ENCODE measurements at regions not wholly inside any gene's neighbourhood (a gene's known extent, or its start where the extent isn't known, plus 50 kb on each side); places are given as distances from the start of the nearest gene placed in this dataset.
"Not testable (repeated sequence)": the region's sequence is repeated elsewhere in the genome, so short reads cannot be mapped to it uniquely, and the experiment has no call there.

DNA sequence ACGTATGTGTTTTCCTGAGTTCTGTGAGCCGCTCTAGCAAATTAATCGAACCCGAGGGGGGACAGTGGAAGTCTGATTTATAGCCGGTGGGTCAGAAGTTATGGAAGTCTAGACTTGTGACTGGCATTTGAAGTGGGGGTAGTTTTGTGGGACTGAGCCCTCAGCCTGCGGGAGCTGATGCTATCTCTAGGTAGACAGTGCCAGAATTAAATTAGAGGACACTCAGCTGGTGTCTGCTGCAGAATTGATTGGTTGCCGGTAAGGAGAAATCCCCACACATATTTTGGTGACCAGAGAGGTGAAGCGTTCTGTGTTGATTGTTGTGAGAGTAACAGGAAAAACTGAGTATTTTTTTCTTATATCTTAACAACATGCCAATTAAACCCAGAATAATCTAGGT is 143.8 kb upstream of the ADCY1 start:
- no peak for DNase-seq (ENCODE audit: low spot score)
- Mint-ChIP-seq H3K9me3 (ENCODE audit: low read depth) (no peaks in the 10 kb centered on the region), H3K27me3 (ENCODE audit: low read depth) (peaks cover 32% of the 10 kb centered on the region), H3K4me1 (ENCODE audit: low read depth) (no peaks in the 10 kb centered on the region), H3K36me3 (ENCODE audit: low read depth) (no peaks in the 10 kb centered on the region), H3K27ac (ENCODE audit: unreplicated experiment) (no peak overlapping the region), H3K4me3 (ENCODE audit: unreplicated experiment) (no peak overlapping the region)
- TF ChIP-seq, protein P1, sequence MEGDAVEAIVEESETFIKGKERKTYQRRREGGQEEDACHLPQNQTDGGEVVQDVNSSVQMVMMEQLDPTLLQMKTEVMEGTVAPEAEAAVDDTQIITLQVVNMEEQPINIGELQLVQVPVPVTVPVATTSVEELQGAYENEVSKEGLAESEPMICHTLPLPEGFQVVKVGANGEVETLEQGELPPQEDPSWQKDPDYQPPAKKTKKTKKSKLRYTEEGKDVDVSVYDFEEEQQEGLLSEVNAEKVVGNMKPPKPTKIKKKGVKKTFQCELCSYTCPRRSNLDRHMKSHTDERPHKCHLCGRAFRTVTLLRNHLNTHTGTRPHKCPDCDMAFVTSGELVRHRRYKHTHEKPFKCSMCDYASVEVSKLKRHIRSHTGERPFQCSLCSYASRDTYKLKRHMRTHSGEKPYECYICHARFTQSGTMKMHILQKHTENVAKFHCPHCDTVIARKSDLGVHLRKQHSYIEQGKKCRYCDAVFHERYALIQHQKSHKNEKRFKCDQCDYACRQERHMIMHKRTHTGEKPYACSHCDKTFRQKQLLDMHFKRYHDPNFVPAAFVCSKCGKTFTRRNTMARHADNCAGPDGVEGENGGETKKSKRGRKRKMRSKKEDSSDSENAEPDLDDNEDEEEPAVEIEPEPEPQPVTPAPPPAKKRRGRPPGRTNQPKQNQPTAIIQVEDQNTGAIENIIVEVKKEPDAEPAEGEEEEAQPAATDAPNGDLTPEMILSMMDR (IDR thresholded peaks at IDR 0.05): no peak

GRCh38 chr7:45434167-45434784 is 139.9 kb upstream of the ADCY1 start:
- Mint-ChIP-seq H3K27ac (ENCODE audit: unreplicated experiment) (no peak overlapping the region), H3K4me1 (ENCODE audit: low read depth) (no peaks in the 10 kb centered on the region), H3K9me3 (ENCODE audit: low read depth) (peaks cover 5% of the 10 kb centered on the region), H3K36me3 (ENCODE audit: low read depth) (no peaks in the 10 kb centered on the region), H3K27me3 (ENCODE audit: low read depth) (peaks cover 40% of the 10 kb centered on the region), H3K4me3 (ENCODE audit: unreplicated experiment) (no peak overlapping the region)
- DNase-seq (ENCODE audit: low spot score): no peak
- TF ChIP-seq, protein P1 (IDR thresholded peaks at IDR 0.05): no peak

DNA sequence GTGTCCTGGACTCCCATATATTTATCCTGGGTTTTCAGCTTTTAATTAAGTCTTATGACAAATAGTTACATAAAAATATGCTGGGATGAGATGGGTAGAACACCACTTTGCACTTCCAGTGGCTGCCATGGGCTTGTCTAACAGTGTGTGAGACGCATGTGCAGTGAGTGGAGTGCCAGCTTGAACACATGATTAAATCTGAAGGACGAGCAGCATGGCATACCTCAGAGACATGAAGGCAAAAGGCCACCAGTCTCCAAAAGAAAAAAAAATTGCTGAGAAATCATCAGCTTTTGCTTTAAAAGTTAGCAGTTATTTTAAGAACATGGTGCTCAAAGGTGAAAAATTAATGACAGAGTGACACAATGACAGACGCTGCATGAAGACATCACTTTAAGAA is 139.0 kb upstream of the ADCY1 start:
- H3K36me3 Mint-ChIP-seq (ENCODE audit: low read depth): no peaks in the 10 kb centered on the region
- TF ChIP-seq, protein P1 (IDR thresholded peaks at IDR 0.05): no peak
- H3K9me3 Mint-ChIP-seq (ENCODE audit: low read depth): peaks cover 12% of the 10 kb centered on the region
- no peak for DNase-seq (ENCODE audit: low spot score)
- H3K4me3 Mint-ChIP-seq (ENCODE audit: unreplicated experiment): no peak overlapping the region
- H3K4me1 Mint-ChIP-seq (ENCODE audit: low read depth): no peaks in the 10 kb centered on the region
- H3K27ac Mint-ChIP-seq (ENCODE audit: unreplicated experiment): no peak overlapping the region
- H3K27me3 Mint-ChIP-seq (ENCODE audit: low read depth): peaks cover 38% of the 10 kb centered on the region

- H3K27me3 Mint-ChIP-seq (ENCODE audit: low read depth): peaks cover 38% of the 10 kb centered on the region
- no peak overlapping the region for H3K4me3 Mint-ChIP-seq (ENCODE audit: unreplicated experiment)
- no peak overlapping the region for H3K27ac Mint-ChIP-seq (ENCODE audit: unreplicated experiment)
- DNase-seq (ENCODE audit: low spot score): no peak
- H3K4me1 Mint-ChIP-seq (ENCODE audit: low read depth): no peaks in the 10 kb centered on the region
- no peaks in the 10 kb centered on the region for H3K36me3 Mint-ChIP-seq (ENCODE audit: low read depth)
- peaks cover 13% of the 10 kb centered on the region for H3K9me3 Mint-ChIP-seq (ENCODE audit: low read depth)
- TF ChIP-seq, protein P1 (IDR thresholded peaks at IDR 0.05): no peak
Observed at GRCh38 chr7:45435846-45436245, 138.3 kb upstream of the ADCY1 start.

GRCh38 chr7:45440776-45441175 is 133.4 kb upstream of the ADCY1 start:
- H3K27ac Mint-ChIP-seq (ENCODE audit: unreplicated experiment); H3K4me1 Mint-ChIP-seq (ENCODE audit: low read depth); H3K4me3 Mint-ChIP-seq (ENCODE audit: unreplicated experiment); DNase-seq (ENCODE audit: low spot score); H3K36me3 Mint-ChIP-seq (ENCODE audit: low read depth): not testable (repeated sequence)
- H3K27me3 Mint-ChIP-seq (ENCODE audit: low read depth): peaks cover 43% of the 10 kb centered on the region
- H3K9me3 Mint-ChIP-seq (ENCODE audit: low read depth): peaks cover 12% of the 10 kb centered on the region

GRCh38 chr7:45443263-45443662 is 130.9 kb upstream of the ADCY1 start:
- no peak for DNase-seq (ENCODE audit: low spot score)
- no peak overlapping the region for H3K27ac Mint-ChIP-seq (ENCODE audit: unreplicated experiment)
- H3K9me3 Mint-ChIP-seq (ENCODE audit: low read depth): peaks cover 11% of the 10 kb centered on the region
- no peaks in the 10 kb centered on the region for H3K36me3 Mint-ChIP-seq (ENCODE audit: low read depth)
- TF ChIP-seq, protein P1 (IDR thresholded peaks at IDR 0.05): no peak
- H3K4me1 Mint-ChIP-seq (ENCODE audit: low read depth): no peaks in the 10 kb centered on the region
- peaks cover 35% of the 10 kb centered on the region for H3K27me3 Mint-ChIP-seq (ENCODE audit: low read depth)
- no peak overlapping the region for H3K4me3 Mint-ChIP-seq (ENCODE audit: unreplicated experiment)

Measured in chondrocyte (in vitro differentiated cells).